IMR-90 (cell line): ENCODE measurements at regions not wholly inside any gene's neighbourhood (a gene's known extent, or its start where the extent isn't known, plus 50 kb on each side); places are given as distances from the start of the nearest gene placed in this dataset.
"Not testable (repeated sequence)": the region's sequence is repeated elsewhere in the genome, so short reads cannot be mapped to it uniquely, and the experiment has no call there.

Experiments used
- ATAC-seq: fragments of 200-7000 bp; cut with Tn5 transposase; 2 replicates; pipeline ENCODE4 v1.9.1; 2020; ENCODE audit warnings: low read depth, mild to moderate bottlenecking, moderate library complexity
- BruUV-seq: library from RNA; stranded (reverse); fragments of 400-500 nt; replicated peaks from 2 replicates; lab custom pipeline; 2021; lab: Mats Ljungman, UMichigan
- CTCF ChIA-PET: fragments of 300-600 bp; formaldehyde crosslinking; extraction: SDS; loops from one replicate; lab custom pipeline; 2021; ENCODE audit warnings: antibody characterized with exemption; lab: Yijun Ruan, JAX
- POLR2A ChIA-PET: fragments of 300-600 bp; sonication (Branson Sonifier 250); formaldehyde crosslinking; loops from one replicate; lab custom pipeline; 2022; ENCODE audit warnings: antibody characterized with exemption; ENCODE audit not compliant: unreplicated experiment; lab: Charles Lee
- DNase-seq: peaks from one replicate; pipeline ENCODE4 v3.0.0; 2013
- H2AFZ ChIP-seq: replicated peaks from 2 replicates; pipeline ENCODE3; 2013; ENCODE audit warnings: low read length, mild to moderate bottlenecking; ENCODE audit not compliant: poor library complexity
- H2AK5ac ChIP-seq: 2 replicates; pipeline ENCODE4 v1.6.1; 2013; ENCODE audit warnings: low read depth, low read length, inconsistent platforms
- H2AK9ac ChIP-seq: replicated peaks from 2 replicates; pipeline ENCODE3; 2013; ENCODE audit warnings: mild to moderate bottlenecking, low read depth, low read length, moderate library complexity; ENCODE audit not compliant: poor library complexity
- H2BK120ac ChIP-seq: 2 replicates; pipeline ENCODE4 v1.6.1; 2013; ENCODE audit warnings: low read depth, low read length, inconsistent platforms
- H2BK15ac ChIP-seq: 3 replicates; pipeline ENCODE4 v1.6.1; 2013; ENCODE audit warnings: low read depth, low read length, inconsistent platforms
- H2BK20ac ChIP-seq: 2 replicates; pipeline ENCODE4 v1.6.1; 2013; ENCODE audit warnings: low read depth, mild to moderate bottlenecking, inconsistent platforms, low read length, moderate library complexity
- H2BK5ac ChIP-seq: 2 replicates; pipeline ENCODE4 v1.6.1; 2013; ENCODE audit warnings: mild to moderate bottlenecking, low read depth, low read length, inconsistent platforms; ENCODE audit not compliant: poor library complexity, severe bottlenecking
- H3K14ac ChIP-seq: replicated peaks from 2 replicates; pipeline ENCODE4 v1.6.1; 2013; ENCODE audit warnings: low read depth, low read length, inconsistent platforms
- H3K18ac ChIP-seq: 2 replicates; pipeline ENCODE4 v1.6.1; 2013; ENCODE audit warnings: low read depth, low read length, control low read depth
- H3K23ac ChIP-seq: 2 replicates; pipeline ENCODE4 v1.6.1; 2013; ENCODE audit warnings: low read depth, low read length, inconsistent platforms
- H3K27ac ChIP-seq: 2 replicates; pipeline ENCODE4 v1.5.1; 2013; ENCODE audit warnings: mild to moderate bottlenecking, control low read depth, low read length; ENCODE audit not compliant: insufficient read depth
- H3K27me3 ChIP-seq: 2 replicates; pipeline ENCODE4 v1.6.1; 2013; ENCODE audit warnings: low read length; ENCODE audit not compliant: control insufficient read depth, insufficient read depth
- H3K36me3 ChIP-seq: 2 replicates; pipeline ENCODE4 v1.6.1; 2013; ENCODE audit warnings: low read length, mixed read lengths; ENCODE audit not compliant: control insufficient read depth, insufficient read depth
- H3K4ac ChIP-seq: 2 replicates; pipeline ENCODE4 v1.6.1; 2013; ENCODE audit warnings: low read depth, low read length, inconsistent platforms
- H3K4me1 ChIP-seq: 2 replicates; pipeline ENCODE4 v1.6.1; 2013; ENCODE audit warnings: low read length, mixed read lengths; ENCODE audit not compliant: control insufficient read depth, insufficient read depth
- H3K4me2 ChIP-seq: 2 replicates; pipeline ENCODE4 v1.6.1; 2013; ENCODE audit warnings: low read depth, mild to moderate bottlenecking, control low read depth, low read length, moderate library complexity
- H3K4me3 ChIP-seq: 2 replicates; pipeline ENCODE4 v1.5.1; 2013; ENCODE audit warnings: low read depth, mild to moderate bottlenecking, control low read depth, low read length, moderate library complexity; ENCODE audit not compliant: insufficient read depth
- H3K56ac ChIP-seq: 2 replicates; pipeline ENCODE4 v1.6.1; 2013; ENCODE audit warnings: low read length, inconsistent platforms; ENCODE audit not compliant: insufficient read depth; ENCODE audit errors: extremely low read depth
- H3K79me1 ChIP-seq, 2 experiments: 2 replicates each; pipeline ENCODE4 v1.6.1; 2013; ENCODE audit warnings: low read length in 2 of 2, inconsistent platforms in 1 of 2, low read depth in 1 of 2
- H3K9ac ChIP-seq: 2 replicates; pipeline ENCODE4 v1.6.1; 2013; ENCODE audit warnings: low read depth, low read length, control low read depth
- H3K9me1 ChIP-seq: 2 replicates; pipeline ENCODE4 v1.6.1; 2013; ENCODE audit warnings: low read length, inconsistent platforms; ENCODE audit not compliant: insufficient read depth
- H3K9me3 ChIP-seq: 2 replicates; pipeline ENCODE4 v1.6.1; 2013; ENCODE audit warnings: low read length; ENCODE audit not compliant: control insufficient read depth, insufficient read depth
- H4K20me1 ChIP-seq: 2 replicates; pipeline ENCODE4 v1.6.1; 2013; ENCODE audit warnings: low read length, inconsistent platforms; ENCODE audit not compliant: insufficient read depth
- H4K5ac ChIP-seq: 2 replicates; pipeline ENCODE4 v1.6.1; 2013; ENCODE audit warnings: mild to moderate bottlenecking, low read depth, low read length, control low read depth
- H4K8ac ChIP-seq, 2 experiments: 2 replicates each; pipeline ENCODE4 v1.6.1; 2013; ENCODE audit warnings: low read depth in 2 of 2, low read length in 2 of 2, control low read depth in 1 of 2, inconsistent platforms in 1 of 2
- H4K91ac ChIP-seq: 2 replicates; pipeline ENCODE4 v1.6.1; 2013; ENCODE audit warnings: low read depth, low read length, inconsistent platforms; ENCODE audit not compliant: insufficient read depth
- WGBS, 2 experiments: methylation state at CpG; one replicate each; pipeline versions ENCODE4 v1.1.5 to v1.1.7; 2013; ENCODE audit warnings: missing lambda C conversion rate in 2 of 2; ENCODE audit not compliant: insufficient read length in 1 of 2; ENCODE audit errors: extremely low coverage in 2 of 2; 5-methylcytosine and 5-hydroxymethylcytosine counted together
- dilution Hi-C: fragments of 300-500 bp; cut with HindIII; formaldehyde crosslinking; loops from one replicate; pipeline ENCODE4 v1.14.3; 2018; ENCODE audit warnings: low sequenced_read_pairs; ENCODE audit not compliant: unreplicated experiment
- in situ Hi-C: fragments of 300-500 bp; cut with MboI; formaldehyde crosslinking; loops from 3 replicates; pipeline ENCODE4 v1.14.3; 2019; ENCODE audit warnings: low sequenced_read_pairs, inconsistent platforms, mixed read lengths
- intact Hi-C: fragments of 100-400 bp; cut with micrococcal nuclease; formaldehyde crosslinking; loops from 2 replicates; pipeline ENCODE4 v1.10.0; 2022

GRCh38 chr1:234846813-234847212 lies 236.8 kb upstream of the IRF2BP2 start:
- H3K27ac ChIP-seq, H3K14ac ChIP-seq, H3K9ac ChIP-seq, H3K4me2 ChIP-seq, H4K20me1 ChIP-seq, H2BK15ac ChIP-seq, H3K4ac ChIP-seq, intact Hi-C loops, H4K8ac ChIP-seq, H3K79me1 ChIP-seq, in situ Hi-C loops, H3K4me3 ChIP-seq, H3K27me3 ChIP-seq, H2BK20ac ChIP-seq, H2AK5ac ChIP-seq, H2AK9ac ChIP-seq, ATAC-seq, H4K5ac ChIP-seq, H2AFZ ChIP-seq, DNase-seq, H2BK5ac ChIP-seq, H3K18ac ChIP-seq, POLR2A ChIA-PET, H3K36me3 ChIP-seq, BruUV-seq, H2BK120ac ChIP-seq, H3K56ac ChIP-seq, H3K23ac ChIP-seq, H3K9me3 ChIP-seq, CTCF ChIA-PET, H4K91ac ChIP-seq: not testable (repeated sequence)
- H3K4me1 ChIP-seq = peaks cover 12% of the 10 kb centered on the region
- WGBS, 2 experiments = no CpG with 5 or more reads among the region's 2 CpGs
- H3K9me1 ChIP-seq = peaks cover 13% of the 10 kb centered on the region
- dilution Hi-C loops = loop anchor here (25.0 kb wide), 1 partner anchor 110 kb away; no protein-coding TSS in a partner anchor
